ENCODE measurements at regions not wholly inside any gene's neighbourhood (a gene's known extent, or its start where the extent isn't known, plus 50 kb on each side); places are given as distances from the start of the nearest gene placed in this dataset.

DNA sequence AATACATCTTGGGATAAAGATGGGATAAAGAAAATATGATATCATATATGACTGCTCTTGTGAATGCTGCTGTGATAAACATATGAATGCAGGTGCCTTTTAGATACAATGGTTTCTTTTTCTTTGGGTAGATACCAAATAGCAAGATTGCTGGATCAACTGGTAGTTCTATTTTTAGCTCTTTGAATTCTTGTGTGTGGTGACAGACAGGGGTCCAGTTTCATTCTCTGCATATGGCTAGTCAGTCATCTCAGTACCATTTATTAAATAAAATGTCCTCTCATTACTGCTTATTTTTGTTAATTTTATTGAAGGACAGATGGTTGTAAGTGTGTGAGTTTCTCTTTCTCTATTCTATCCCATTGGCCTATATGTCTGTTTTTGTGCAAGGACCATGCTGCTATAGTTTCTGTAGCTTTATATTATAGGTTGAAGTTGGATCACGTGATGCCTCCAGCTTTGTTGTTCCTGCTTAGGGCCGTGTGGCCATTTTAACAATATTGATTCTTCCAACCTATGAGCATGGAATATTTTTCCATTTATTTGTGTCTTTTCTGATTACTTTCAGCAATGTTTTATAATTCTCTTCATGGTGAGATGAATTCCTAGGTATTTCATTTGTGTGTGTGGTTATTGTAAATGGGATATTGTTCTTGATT lies 1089.8 kb upstream of the CADM2 start:
- no peaks in the 10 kb centered on the region for H3K27me3 Mint-ChIP-seq (ENCODE audit: low read depth, unreplicated experiment)

DNA sequence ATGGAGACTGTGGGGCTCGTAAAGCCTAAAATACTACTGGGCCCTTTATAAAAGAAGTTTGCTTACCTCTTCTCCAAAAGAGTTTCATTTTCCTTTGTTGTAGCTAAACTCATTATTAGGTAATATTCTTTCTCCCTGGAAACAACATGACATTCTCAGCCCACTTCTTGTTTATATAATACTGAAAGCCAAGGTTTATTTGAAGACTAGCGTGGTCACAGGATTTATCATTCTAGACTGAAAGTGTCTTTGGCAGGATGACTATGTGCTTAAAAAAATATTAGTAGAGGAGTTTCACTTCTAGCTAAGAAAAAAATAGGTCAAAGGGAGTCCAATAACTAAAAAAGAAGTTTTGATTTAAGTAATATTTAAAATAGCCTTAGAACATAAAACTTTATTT lies 1085.2 kb upstream of the CADM2 start:
- Mint-ChIP-seq H3K27ac (ENCODE audit: unreplicated experiment) (no peak overlapping the region), H3K9me3 (ENCODE audit: unreplicated experiment) (peaks cover 4% of the 10 kb centered on the region), H3K4me3 (ENCODE audit: unreplicated experiment) (no peak overlapping the region), H3K4me1 (ENCODE audit: low read depth, unreplicated experiment) (peaks cover 5% of the 10 kb centered on the region), H3K36me3 (ENCODE audit: low read depth, unreplicated experiment) (no peaks in the 10 kb centered on the region), H3K27me3 (ENCODE audit: low read depth, unreplicated experiment) (no peaks in the 10 kb centered on the region)
- peak; percentile 72 for DNase-seq (ENCODE audit: low read depth)
- no peak for FAIRE-seq
- Histone ChIP-seq H2AFZ (ENCODE audit: low read depth, low read length) (no peak overlapping the region), H3K9me3 (ENCODE audit: insufficient read depth, low read depth, low read length) (no peaks in the 10 kb centered on the region), H3K4me1 (ENCODE audit: insufficient read depth, low read length) (no peaks in the 10 kb centered on the region), H3K27ac (ENCODE audit: low read depth, low read length) (no peak overlapping the region), H3K27me3 (ENCODE audit: insufficient read depth, low read length) (no peaks in the 10 kb centered on the region), H3K4me3 (ENCODE audit: insufficient read depth, low read depth, low read length) (no peak overlapping the region), H3K4me2 (ENCODE audit: low read length) (no peak overlapping the region), H3K9ac (ENCODE audit: low read length) (no peak overlapping the region), H4K20me1 (ENCODE audit: insufficient read depth, low read length) (no peaks in the 10 kb centered on the region), H3K79me2 (ENCODE audit: insufficient read depth, low read length) (no peaks in the 10 kb centered on the region), H3K36me3 (ENCODE audit: insufficient read depth, low read length) (no peaks in the 10 kb centered on the region)
- TF ChIP-seq, protein P1, sequence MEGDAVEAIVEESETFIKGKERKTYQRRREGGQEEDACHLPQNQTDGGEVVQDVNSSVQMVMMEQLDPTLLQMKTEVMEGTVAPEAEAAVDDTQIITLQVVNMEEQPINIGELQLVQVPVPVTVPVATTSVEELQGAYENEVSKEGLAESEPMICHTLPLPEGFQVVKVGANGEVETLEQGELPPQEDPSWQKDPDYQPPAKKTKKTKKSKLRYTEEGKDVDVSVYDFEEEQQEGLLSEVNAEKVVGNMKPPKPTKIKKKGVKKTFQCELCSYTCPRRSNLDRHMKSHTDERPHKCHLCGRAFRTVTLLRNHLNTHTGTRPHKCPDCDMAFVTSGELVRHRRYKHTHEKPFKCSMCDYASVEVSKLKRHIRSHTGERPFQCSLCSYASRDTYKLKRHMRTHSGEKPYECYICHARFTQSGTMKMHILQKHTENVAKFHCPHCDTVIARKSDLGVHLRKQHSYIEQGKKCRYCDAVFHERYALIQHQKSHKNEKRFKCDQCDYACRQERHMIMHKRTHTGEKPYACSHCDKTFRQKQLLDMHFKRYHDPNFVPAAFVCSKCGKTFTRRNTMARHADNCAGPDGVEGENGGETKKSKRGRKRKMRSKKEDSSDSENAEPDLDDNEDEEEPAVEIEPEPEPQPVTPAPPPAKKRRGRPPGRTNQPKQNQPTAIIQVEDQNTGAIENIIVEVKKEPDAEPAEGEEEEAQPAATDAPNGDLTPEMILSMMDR (IDR thresholded peaks at IDR 0.05; ENCODE audit: insufficient read depth, low read depth, low read length) = no peak
- no peak for TF ChIP-seq EZH2 (IDR thresholded peaks at IDR 0.05; ENCODE audit: insufficient read depth, low read length)

More for the DNA sequence above, 1089.8 kb upstream of the CADM2 start:
- Mint-ChIP-seq H3K4me1 (ENCODE audit: low read depth, unreplicated experiment) (peaks cover 5% of the 10 kb centered on the region), H3K36me3 (ENCODE audit: low read depth, unreplicated experiment) (no peaks in the 10 kb centered on the region), H3K27ac (ENCODE audit: unreplicated experiment) (no peak overlapping the region), H3K4me3 (ENCODE audit: unreplicated experiment) (no peak overlapping the region), H3K9me3 (ENCODE audit: unreplicated experiment) (no peaks in the 10 kb centered on the region)
- FAIRE-seq = no peak
- TF ChIP-seq, protein P1 (IDR thresholded peaks at IDR 0.05; ENCODE audit: insufficient read depth, low read depth, low read length) = no peak
- TF ChIP-seq EZH2 (IDR thresholded peaks at IDR 0.05; ENCODE audit: insufficient read depth, low read length) = no peak
- Histone ChIP-seq H3K36me3 (ENCODE audit: insufficient read depth, low read length) (no peaks in the 10 kb centered on the region), H2AFZ (ENCODE audit: low read depth, low read length) (no peak overlapping the region), H3K27me3 (ENCODE audit: insufficient read depth, low read length) (no peaks in the 10 kb centered on the region), H3K27ac (ENCODE audit: low read depth, low read length) (no peak overlapping the region), H3K4me1 (ENCODE audit: insufficient read depth, low read length) (no peaks in the 10 kb centered on the region), H3K9me3 (ENCODE audit: insufficient read depth, low read depth, low read length) (no peaks in the 10 kb centered on the region), H4K20me1 (ENCODE audit: insufficient read depth, low read length) (no peaks in the 10 kb centered on the region), H3K9ac (ENCODE audit: low read length) (no peak overlapping the region), H3K4me2 (ENCODE audit: low read length) (no peak overlapping the region), H3K4me3 (ENCODE audit: insufficient read depth, low read depth, low read length) (no peak overlapping the region), H3K79me2 (ENCODE audit: insufficient read depth, low read length) (no peaks in the 10 kb centered on the region)
- no peak for DNase-seq (ENCODE audit: low read depth)

GRCh38 chr3:83877910-83878309 lies 1080.9 kb upstream of the CADM2 start:
- H3K27ac ChIP-seq (ENCODE audit: low read depth, low read length) = no peak overlapping the region
- peaks cover 4% of the 10 kb centered on the region for H3K9me3 Mint-ChIP-seq (ENCODE audit: unreplicated experiment)
- no peak overlapping the region for H2AFZ ChIP-seq (ENCODE audit: low read depth, low read length)
- TF ChIP-seq, protein P1 (IDR thresholded peaks at IDR 0.05; ENCODE audit: insufficient read depth, low read depth, low read length) = no peak
- no peaks in the 10 kb centered on the region for H3K27me3 Mint-ChIP-seq (ENCODE audit: low read depth, unreplicated experiment)
- FAIRE-seq (no peak), DNase-seq (ENCODE audit: low read depth) (peak; percentile 23)
- H3K9me3 ChIP-seq (ENCODE audit: insufficient read depth, low read depth, low read length) = no peaks in the 10 kb centered on the region
- H3K36me3 Mint-ChIP-seq (ENCODE audit: low read depth, unreplicated experiment) = no peaks in the 10 kb centered on the region
- H3K4me2 ChIP-seq (ENCODE audit: low read length) = no peak overlapping the region
- H3K9ac ChIP-seq (ENCODE audit: low read length) = no peak overlapping the region
- no peaks in the 10 kb centered on the region for H3K79me2 ChIP-seq (ENCODE audit: insufficient read depth, low read length)
- H3K4me3 Mint-ChIP-seq (ENCODE audit: unreplicated experiment) = no peak overlapping the region
- no peaks in the 10 kb centered on the region for H3K36me3 ChIP-seq (ENCODE audit: insufficient read depth, low read length)
- no peaks in the 10 kb centered on the region for H4K20me1 ChIP-seq (ENCODE audit: insufficient read depth, low read length)
- H3K4me1 Mint-ChIP-seq (ENCODE audit: low read depth, unreplicated experiment) = no peaks in the 10 kb centered on the region
- H3K27ac Mint-ChIP-seq (ENCODE audit: unreplicated experiment) = no peak overlapping the region
- no peaks in the 10 kb centered on the region for H3K4me1 ChIP-seq (ENCODE audit: insufficient read depth, low read length)
- H3K4me3 ChIP-seq (ENCODE audit: insufficient read depth, low read depth, low read length) = no peak overlapping the region
- H3K27me3 ChIP-seq (ENCODE audit: insufficient read depth, low read length) = no peaks in the 10 kb centered on the region
